SK-N-SH treated with all-trans-retinoic acid at 6 μM for 48 hours (cell line): ENCODE measurements at regions not wholly inside any gene's neighbourhood (a gene's known extent, or its start where the extent isn't known, plus 50 kb on each side); places are given as distances from the start of the nearest gene placed in this dataset.

ENCODE experiments used
- ATAC-seq: fragments of 200-7000 bp; cut with Tn5 transposase; 3 replicates; pipeline ENCODE4 v1.9.1; 2020; ENCODE audit warnings: mild to moderate bottlenecking, moderate library complexity
- ARNTL ChIP-seq: fragments of 450-650 bp; formaldehyde crosslinking; IDR thresholded peaks from 2 replicates; pipeline ENCODE4 v1.5.0; 2020; ENCODE audit warnings: low read depth, mild to moderate bottlenecking, moderate library complexity, borderline replicate concordance
- BACH2 ChIP-seq: fragments of 250-450 bp; sonication (Bioruptor Pico); IDR thresholded peaks from 2 replicates; pipeline ENCODE4 v1.9.0; 2021; ENCODE audit warnings: mild to moderate bottlenecking, borderline replicate concordance
- CREB5 ChIP-seq: fragments of 250-450 bp; sonication (Bioruptor Pico); IDR thresholded peaks from 2 replicates; pipeline ENCODE4 v1.5.1; 2020; ENCODE audit warnings: low read depth, mild to moderate bottlenecking, moderate library complexity
- CSDC2 ChIP-seq: fragments of 250-450 bp; sonication (Bioruptor Pico); IDR thresholded peaks from 2 replicates; pipeline ENCODE4 v1.5.0; 2020; ENCODE audit warnings: mild to moderate bottlenecking, moderate library complexity
- CSRNP3 ChIP-seq: fragments of 250-450 bp; sonication (Bioruptor Pico); IDR thresholded peaks from 2 replicates; pipeline ENCODE4 v1.5.1; 2021; ENCODE audit warnings: mild to moderate bottlenecking, moderate library complexity
- GLIS3 ChIP-seq: fragments of 250-450 bp; sonication (Bioruptor Pico); IDR thresholded peaks from 2 replicates; pipeline ENCODE4 v1.5.0; 2020; ENCODE audit warnings: mild to moderate bottlenecking, moderate library complexity
- ISL1 ChIP-seq: fragments of 250-450 bp; sonication (Bioruptor Pico); IDR thresholded peaks from 2 replicates; pipeline ENCODE4 v2.1.2; 2022; ENCODE audit warnings: mild to moderate bottlenecking, moderate library complexity
- OSR1 ChIP-seq: fragments of 250-450 bp; sonication (Bioruptor Pico); IDR thresholded peaks from 2 replicates; pipeline ENCODE4 v1.8.0; 2022; ENCODE audit warnings: moderate library complexity, mild to moderate bottlenecking, inconsistent platforms
- PATZ1 ChIP-seq: fragments of 250-450 bp; sonication (Bioruptor Pico); IDR thresholded peaks from 2 replicates; pipeline ENCODE4 v1.8.0; 2020; ENCODE audit warnings: mild to moderate bottlenecking, moderate library complexity, borderline replicate concordance
- PPARA ChIP-seq: fragments of 250-450 bp; sonication (Bioruptor Pico); IDR thresholded peaks from 2 replicates; pipeline ENCODE4 v1.5.0; 2020; ENCODE audit warnings: mild to moderate bottlenecking, borderline replicate concordance
- RARB ChIP-seq: fragments of 250-450 bp; sonication (Bioruptor Pico); IDR thresholded peaks from 2 replicates; pipeline ENCODE4 v1.8.0; 2021; ENCODE audit warnings: mild to moderate bottlenecking, moderate library complexity
- SNAI2 ChIP-seq: fragments of 250-450 bp; sonication (Bioruptor Pico); IDR thresholded peaks from 2 replicates; pipeline ENCODE4 v1.5.0; 2020; ENCODE audit warnings: mild to moderate bottlenecking, moderate library complexity
- TCF4 ChIP-seq: fragments of 250-450 bp; sonication (Bioruptor Pico); IDR thresholded peaks from 2 replicates; pipeline ENCODE4 v1.8.0; 2021; ENCODE audit warnings: mild to moderate bottlenecking, moderate library complexity, borderline replicate concordance
- TOX ChIP-seq: fragments of 250-450 bp; sonication (Bioruptor Pico); IDR thresholded peaks from 2 replicates; pipeline ENCODE4 v1.8.0; 2021; ENCODE audit warnings: mild to moderate bottlenecking, moderate library complexity, borderline replicate concordance
- TSHZ2 ChIP-seq: fragments of 250-450 bp; sonication (Bioruptor Pico); IDR thresholded peaks from 2 replicates; pipeline ENCODE4 v1.5.0; 2020; ENCODE audit warnings: mild to moderate bottlenecking, moderate library complexity
- ZFP30 ChIP-seq: fragments of 450-650 bp; formaldehyde crosslinking; IDR thresholded peaks from 2 replicates; pipeline ENCODE4 v1.5.0; 2022; ENCODE audit warnings: mild to moderate bottlenecking, moderate library complexity
- ZNF565 ChIP-seq: fragments of 450-650 bp; formaldehyde crosslinking; conservative IDR thresholded peaks from 2 replicates; pipeline ENCODE4 v1.5.0; 2020; ENCODE audit warnings: low read depth, mild to moderate bottlenecking, moderate library complexity
- ZNF70 ChIP-seq: fragments of 450-650 bp; formaldehyde crosslinking; IDR thresholded peaks from 2 replicates; pipeline ENCODE4 v1.5.0; 2020; ENCODE audit warnings: mild to moderate bottlenecking, moderate library complexity
- ZNF8 ChIP-seq: fragments of 450-650 bp; formaldehyde crosslinking; IDR thresholded peaks from 2 replicates; pipeline ENCODE4 v1.5.0; 2020; ENCODE audit warnings: mild to moderate bottlenecking, moderate library complexity

- no peak for ATAC-seq
- TF ChIP-seq ZNF565 (CRISPR knock-in tag) (no peak), OSR1 (CRISPR knock-in tag) (no peak), ARNTL (CRISPR knock-in tag) (no peak), CSDC2 (no peak), CREB5 (CRISPR knock-in tag) (no peak), SNAI2 (CRISPR knock-in tag) (no peak), ZNF8 (no peak), TCF4 (CRISPR knock-in tag) (no peak), CSRNP3 (no peak), TSHZ2 (CRISPR knock-in tag) (no peak), BACH2 (CRISPR knock-in tag) (no peak)
These were observed 154.9 kb upstream of the DAPK1 start for GRCh38 chr9:87342743-87343142.

- TF ChIP-seq ZNF70 (CRISPR knock-in tag) (no peak), TSHZ2 (CRISPR knock-in tag) (no peak), ZNF565 (CRISPR knock-in tag) (no peak), GLIS3 (CRISPR knock-in tag) (no peak), SNAI2 (CRISPR knock-in tag) (no peak), PATZ1 (CRISPR knock-in tag) (no peak), ARNTL (CRISPR knock-in tag) (no peak), OSR1 (CRISPR knock-in tag) (no peak), ISL1 (CRISPR knock-in tag) (no peak), TOX (CRISPR knock-in tag) (no peak), BACH2 (CRISPR knock-in tag) (no peak), RARB (CRISPR knock-in tag) (no peak)
These were observed 153.7 kb upstream of the DAPK1 start for GRCh38 chr9:87343816-87344430.

GRCh38 chr9:87346061-87346665 lies 151.5 kb upstream of the DAPK1 start:
- no peak for ATAC-seq
- no peak for TF ChIP-seq ZNF70 (CRISPR knock-in tag)
- TF ChIP-seq OSR1 (CRISPR knock-in tag) = no peak
- no peak for TF ChIP-seq ZNF8
- TF ChIP-seq PPARA (CRISPR knock-in tag) = no peak
- no peak for TF ChIP-seq ZFP30 (CRISPR knock-in tag)

More at GRCh38 chr9:87343816-87344430, 153.7 kb upstream of the DAPK1 start:
- ATAC-seq = no peak; the same call in 2 of the 3 replicates
